ENCODE measurements at regions not wholly inside any gene's neighbourhood (a gene's known extent, or its start where the extent isn't known, plus 50 kb on each side); places are given as distances from the start of the nearest gene placed in this dataset.

DNA sequence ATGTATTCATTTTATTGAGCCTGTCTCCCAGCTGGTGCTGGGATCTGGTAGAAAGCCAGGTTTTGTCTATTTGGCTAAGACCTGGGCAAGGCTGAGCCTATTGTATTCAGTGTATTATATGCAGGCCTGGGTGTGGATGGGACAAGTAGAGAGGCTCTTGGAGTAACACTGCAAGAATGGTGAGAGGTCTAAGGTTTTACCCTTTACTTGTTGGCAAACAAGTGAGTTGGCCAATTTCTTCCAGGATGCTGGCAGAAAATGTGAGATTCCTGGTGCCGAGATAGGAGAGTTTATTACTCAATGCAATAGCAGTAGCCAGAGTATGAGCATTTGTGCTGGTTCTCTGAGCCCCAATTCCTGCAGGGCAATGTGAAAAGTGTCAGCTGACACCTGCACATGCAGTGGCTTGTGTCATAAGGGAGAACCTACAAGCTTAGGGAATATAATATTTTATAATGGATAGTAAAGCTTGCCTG is 141.7 kb upstream of the PRLR start:
- Histone ChIP-seq H3K36me3 (ENCODE audit: control insufficient read depth in 2 of 3, insufficient read depth in 3 of 3, low read length in 3 of 3) (no peaks in the 10 kb centered on the region), H3K27me3 (ENCODE audit: control insufficient read depth in 2 of 2, insufficient read depth in 2 of 2, low read length in 2 of 2) (no peaks in the 10 kb centered on the region), H3K9me3 (ENCODE audit: control insufficient read depth in 2 of 3, low read length in 3 of 3) (no peaks in the 10 kb centered on the region), H3K4me1 (ENCODE audit: control insufficient read depth in 2 of 2, insufficient read depth in 2 of 2, low read length in 2 of 2) (no peaks in the 10 kb centered on the region), H3K27ac (ENCODE audit: low read depth, low read length) (no peak overlapping the region), H3K4me3 (ENCODE audit: low read length) (no peak overlapping the region)
- ChIA-PET POLR2A (no interaction called here), CTCF (no interaction called here)
- intact Hi-C loops (cut with micrococcal nuclease): no loop called here
- Mint-ChIP-seq H3K9me3 (peaks cover 0 to 3% (median 0%) of the 10 kb centered on the region in 11 donors), H3K27me3 (peaks cover 3 to 16% (median 15%) of the 10 kb centered on the region in 5 donors), H3K27ac (no peak overlapping the region), H3K4me3 (no peak overlapping the region), H3K4me1 (peaks cover 0 to 2% (median 0%) of the 10 kb centered on the region in 7 donors), H3K36me3 (no peaks in the 10 kb centered on the region)
- ATAC-seq (no peak), DNase-seq (no peak)

GRCh38 chr5:35370871-35371270 is 140.6 kb upstream of the PRLR start:
- Mint-ChIP-seq H3K4me1 (peaks cover 0 to 2% (median 0%) of the 10 kb centered on the region in 7 donors), H3K27me3 (peaks cover 0 to 17% (median 16%) of the 10 kb centered on the region in 5 donors), H3K9me3 (peaks cover 0 to 3% (median 0%) of the 10 kb centered on the region in 11 donors), H3K4me3 (no peak overlapping the region), H3K36me3 (no peaks in the 10 kb centered on the region), H3K27ac (no peak overlapping the region)
- ChIA-PET POLR2A (no interaction called here), CTCF (no interaction called here)
- no peaks in the 10 kb centered on the region for H3K4me1 ChIP-seq (ENCODE audit: control insufficient read depth in 2 of 2, insufficient read depth in 2 of 2, low read length in 2 of 2)
- DNase-seq (no peak), ATAC-seq (no peak)
- no peak overlapping the region for H3K4me3 ChIP-seq (ENCODE audit: low read length)
- H3K9me3 ChIP-seq (ENCODE audit: control insufficient read depth in 2 of 3, low read length in 3 of 3): no peaks in the 10 kb centered on the region
- no peaks in the 10 kb centered on the region for H3K27me3 ChIP-seq (ENCODE audit: control insufficient read depth in 2 of 2, insufficient read depth in 2 of 2, low read length in 2 of 2)
- intact Hi-C loops (cut with micrococcal nuclease): no loop called here
- no peaks in the 10 kb centered on the region for H3K36me3 ChIP-seq (ENCODE audit: control insufficient read depth in 2 of 3, insufficient read depth in 3 of 3, low read length in 3 of 3)
- no peak overlapping the region for H3K27ac ChIP-seq (ENCODE audit: low read depth, low read length)

DNA sequence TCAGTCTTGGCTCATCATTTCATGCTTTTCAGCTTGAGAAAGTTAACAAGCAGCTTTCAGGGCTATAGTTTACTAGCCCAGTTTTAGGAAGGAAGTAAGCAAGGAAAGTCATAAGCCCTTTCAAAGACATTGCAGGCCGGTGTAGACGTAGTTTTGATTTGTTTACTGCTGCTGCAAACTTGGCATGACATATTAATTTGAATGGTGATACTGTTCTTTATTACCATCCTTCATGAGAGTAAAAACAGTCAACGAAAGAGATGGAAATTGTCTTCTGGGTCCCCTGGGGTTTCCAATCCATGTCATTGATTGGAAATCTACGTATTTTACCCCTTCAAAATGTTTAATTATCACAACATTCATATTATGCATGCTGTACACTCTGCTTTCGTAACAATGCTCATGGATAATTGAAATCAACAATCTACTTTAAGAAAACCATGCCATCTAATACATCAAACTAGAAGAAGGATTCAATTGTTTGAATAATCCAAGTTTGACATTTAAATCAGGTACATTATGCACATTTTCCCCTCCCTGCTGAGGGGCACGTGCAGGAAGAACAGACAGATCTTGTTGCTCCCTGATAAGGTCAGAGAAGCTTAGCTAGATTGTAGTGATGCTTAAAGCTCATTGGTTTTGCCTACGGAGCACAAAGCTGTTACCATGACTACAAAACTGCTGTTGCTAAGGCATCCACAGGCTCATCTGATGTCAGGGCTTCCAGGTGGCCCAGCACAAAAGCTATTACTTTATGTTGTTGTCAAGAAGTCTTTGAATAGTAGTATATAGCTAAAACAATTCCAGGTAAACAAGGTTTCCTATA is 139.9 kb upstream of the PRLR start:
- no peaks in the 10 kb centered on the region for H3K36me3 ChIP-seq (ENCODE audit: control insufficient read depth in 2 of 3, insufficient read depth in 3 of 3, low read length in 3 of 3)
- Mint-ChIP-seq H3K9me3 (peaks cover 0 to 3% (median 0%) of the 10 kb centered on the region in 11 donors), H3K4me1 (peaks cover 0 to 2% (median 0%) of the 10 kb centered on the region in 7 donors), H3K27ac (no peak overlapping the region), H3K27me3 (peaks cover 0 to 18% (median 11%) of the 10 kb centered on the region in 5 donors), H3K36me3 (no peaks in the 10 kb centered on the region), H3K4me3 (no peak overlapping the region)
- no peaks in the 10 kb centered on the region for H3K9me3 ChIP-seq (ENCODE audit: control insufficient read depth in 2 of 3, low read length in 3 of 3)
- ATAC-seq (no peak), DNase-seq (no peak)
- no peak overlapping the region for H3K27ac ChIP-seq (ENCODE audit: low read depth, low read length)
- POLR2A ChIA-PET: no interaction called here
- CTCF ChIA-PET: no interaction called here
- H3K27me3 ChIP-seq (ENCODE audit: control insufficient read depth in 2 of 2, insufficient read depth in 2 of 2, low read length in 2 of 2): no peaks in the 10 kb centered on the region
- H3K4me1 ChIP-seq (ENCODE audit: control insufficient read depth in 2 of 2, insufficient read depth in 2 of 2, low read length in 2 of 2): no peaks in the 10 kb centered on the region
- intact Hi-C loops (cut with micrococcal nuclease): no loop called here
- H3K4me3 ChIP-seq (ENCODE audit: low read length): no peak overlapping the region

DNA sequence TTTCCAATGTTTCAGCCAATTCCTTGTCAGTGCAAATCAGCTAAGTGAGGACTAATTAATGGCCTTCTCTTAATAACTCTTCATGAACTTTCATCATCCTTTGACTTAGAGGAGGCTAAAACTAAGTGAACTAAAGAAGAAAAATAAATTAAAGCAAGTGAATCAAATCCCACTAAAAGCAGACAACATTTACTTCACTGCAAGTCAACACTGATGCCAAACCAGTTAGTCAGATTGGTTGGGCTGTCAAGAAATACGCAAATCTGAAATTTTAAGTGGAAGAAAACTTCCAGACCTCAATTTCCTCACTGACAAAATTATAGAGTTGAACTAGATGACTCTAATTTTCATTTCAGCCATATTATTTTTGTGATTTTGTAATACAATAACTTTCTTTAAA is 137.2 kb upstream of the PRLR start:
- no peak overlapping the region for H3K27ac ChIP-seq (ENCODE audit: low read depth, low read length)
- Mint-ChIP-seq H3K9me3 (peaks cover 0 to 3% (median 0%) of the 10 kb centered on the region in 11 donors), H3K27ac (no peak overlapping the region), H3K4me1 (peaks cover 0 to 1% (median 0%) of the 10 kb centered on the region in 7 donors), H3K36me3 (no peaks in the 10 kb centered on the region), H3K27me3 (peaks cover 0 to 18% (median 10%) of the 10 kb centered on the region in 5 donors), H3K4me3 (no peak overlapping the region)
- no peak overlapping the region for H3K4me3 ChIP-seq (ENCODE audit: low read length)
- ATAC-seq (no peak), DNase-seq (no peak)
- no peaks in the 10 kb centered on the region for H3K4me1 ChIP-seq (ENCODE audit: control insufficient read depth in 2 of 2, insufficient read depth in 2 of 2, low read length in 2 of 2)
- CTCF ChIA-PET: no interaction called here
- H3K9me3 ChIP-seq (ENCODE audit: control insufficient read depth in 2 of 3, low read length in 3 of 3): no peaks in the 10 kb centered on the region
- no peaks in the 10 kb centered on the region for H3K36me3 ChIP-seq (ENCODE audit: control insufficient read depth in 2 of 3, insufficient read depth in 3 of 3, low read length in 3 of 3)
- no peaks in the 10 kb centered on the region for H3K27me3 ChIP-seq (ENCODE audit: control insufficient read depth in 2 of 2, insufficient read depth in 2 of 2, low read length in 2 of 2)
- intact Hi-C loops (cut with micrococcal nuclease): no loop called here
- POLR2A ChIA-PET: no interaction called here

GRCh38 chr5:35365758-35366157 is 135.5 kb upstream of the PRLR start:
- no peak overlapping the region for H3K27ac Mint-ChIP-seq
- POLR2A ChIA-PET: no interaction called here
- Histone ChIP-seq H3K27me3 (ENCODE audit: control insufficient read depth in 2 of 2, insufficient read depth in 2 of 2, low read length in 2 of 2) (no peaks in the 10 kb centered on the region), H3K4me3 (ENCODE audit: low read length) (no peak overlapping the region), H3K9me3 (ENCODE audit: control insufficient read depth in 2 of 3, low read length in 3 of 3) (no peaks in the 10 kb centered on the region), H3K27ac (ENCODE audit: low read depth, low read length) (no peak overlapping the region), H3K36me3 (ENCODE audit: control insufficient read depth in 2 of 3, insufficient read depth in 3 of 3, low read length in 3 of 3) (no peaks in the 10 kb centered on the region), H3K4me1 (ENCODE audit: control insufficient read depth in 2 of 2, insufficient read depth in 2 of 2, low read length in 2 of 2) (no peaks in the 10 kb centered on the region)
- H3K4me3 Mint-ChIP-seq: no peak overlapping the region
- no peaks in the 10 kb centered on the region for H3K36me3 Mint-ChIP-seq
- peaks cover 0 to 21% (median 16%) of the 10 kb centered on the region in 5 donors for H3K27me3 Mint-ChIP-seq
- no peak for ATAC-seq
- peaks cover 0 to 3% (median 0%) of the 10 kb centered on the region in 11 donors for H3K9me3 Mint-ChIP-seq
- CTCF ChIA-PET: no interaction called here
- no peak for DNase-seq
- intact Hi-C loops (cut with micrococcal nuclease): no loop called here
- peaks cover 0 to 2% (median 0%) of the 10 kb centered on the region in 7 donors for H3K4me1 Mint-ChIP-seq

- no peaks in the 10 kb centered on the region for H3K4me1 ChIP-seq (ENCODE audit: control insufficient read depth in 2 of 2, insufficient read depth in 2 of 2, low read length in 2 of 2)
- H3K4me3 Mint-ChIP-seq: no peak overlapping the region
- intact Hi-C loops (cut with micrococcal nuclease): no loop called here
- POLR2A ChIA-PET: no interaction called here
- H3K36me3 ChIP-seq (ENCODE audit: control insufficient read depth in 2 of 3, insufficient read depth in 3 of 3, low read length in 3 of 3): no peaks in the 10 kb centered on the region
- DNase-seq: no peak
- no peaks in the 10 kb centered on the region for H3K9me3 Mint-ChIP-seq
- no peak overlapping the region for H3K27ac Mint-ChIP-seq
- ATAC-seq: no peak
- H3K36me3 Mint-ChIP-seq: no peaks in the 10 kb centered on the region
- CTCF ChIA-PET: no interaction called here
- peaks cover 0 to 2% (median 0%) of the 10 kb centered on the region in 7 donors for H3K4me1 Mint-ChIP-seq
- no peak overlapping the region for H3K4me3 ChIP-seq (ENCODE audit: low read length)
- H3K27me3 ChIP-seq (ENCODE audit: control insufficient read depth in 2 of 2, insufficient read depth in 2 of 2, low read length in 2 of 2): no peaks in the 10 kb centered on the region
- H3K27me3 Mint-ChIP-seq: peaks cover 0 to 22% (median 19%) of the 10 kb centered on the region in 5 donors
- H3K9me3 ChIP-seq (ENCODE audit: control insufficient read depth in 2 of 3, low read length in 3 of 3): no peaks in the 10 kb centered on the region
- no peak overlapping the region for H3K27ac ChIP-seq (ENCODE audit: low read depth, low read length)
Measured at GRCh38 chr5:35364350-35364749, 134.1 kb upstream of the PRLR start.

DNA sequence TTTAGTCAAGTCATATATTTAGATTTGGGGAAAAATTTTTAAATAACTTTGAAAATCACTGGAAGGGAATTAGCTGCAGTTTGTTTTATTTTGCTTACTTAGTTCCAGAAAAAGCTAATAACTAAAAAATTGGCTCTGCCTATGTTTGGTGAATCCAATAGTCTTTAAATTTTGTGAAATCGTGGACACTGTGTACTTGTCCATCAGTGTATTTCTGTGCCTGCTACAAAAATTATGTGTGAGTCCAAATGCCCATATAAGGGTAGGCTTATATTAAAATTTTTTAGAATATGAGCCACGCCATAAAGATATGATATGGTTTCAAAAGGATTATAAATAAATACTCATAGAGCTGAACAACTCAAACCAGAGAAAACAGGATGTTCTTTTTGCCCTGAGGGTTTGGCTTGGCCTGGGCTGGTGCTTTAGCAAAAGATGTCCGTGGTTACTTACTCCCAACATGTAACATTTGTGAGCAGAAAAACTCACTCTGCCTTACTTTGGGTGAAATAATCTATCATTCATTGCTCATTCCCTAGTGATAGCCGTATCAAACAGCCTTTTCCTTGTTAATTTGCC is 133.2 kb upstream of the PRLR start:
- H3K27me3 Mint-ChIP-seq: peaks cover 0 to 23% (median 19%) of the 10 kb centered on the region in 5 donors
- peaks cover 0 to 2% (median 0%) of the 10 kb centered on the region in 7 donors for H3K4me1 Mint-ChIP-seq
- Histone ChIP-seq H3K9me3 (ENCODE audit: control insufficient read depth in 2 of 3, low read length in 3 of 3) (no peaks in the 10 kb centered on the region), H3K36me3 (ENCODE audit: control insufficient read depth in 2 of 3, insufficient read depth in 3 of 3, low read length in 3 of 3) (no peaks in the 10 kb centered on the region), H3K27ac (ENCODE audit: low read depth, low read length) (no peak overlapping the region), H3K27me3 (ENCODE audit: control insufficient read depth in 2 of 2, insufficient read depth in 2 of 2, low read length in 2 of 2) (no peaks in the 10 kb centered on the region), H3K4me1 (ENCODE audit: control insufficient read depth in 2 of 2, insufficient read depth in 2 of 2, low read length in 2 of 2) (no peaks in the 10 kb centered on the region), H3K4me3 (ENCODE audit: low read length) (no peak overlapping the region)
- ATAC-seq (no peak), DNase-seq (no peak)
- H3K9me3 Mint-ChIP-seq: no peaks in the 10 kb centered on the region
- ChIA-PET CTCF (no interaction called here), POLR2A (no interaction called here)
- H3K27ac Mint-ChIP-seq: no peak overlapping the region
- no peaks in the 10 kb centered on the region for H3K36me3 Mint-ChIP-seq
- no peak overlapping the region for H3K4me3 Mint-ChIP-seq
- intact Hi-C loops (cut with micrococcal nuclease): no loop called here
